Activated naive CD8-positive, alpha-beta T cell treated with anti-CD3 and anti-CD28 coated beads, Interleukin-2, amount 10 ng/mL, durations not matched to agents 7 days and 5 days (primary cell): ENCODE measurements at regions not wholly inside any gene's neighbourhood (a gene's known extent, or its start where the extent isn't known, plus 50 kb on each side); places are given as distances from the start of the nearest gene placed in this dataset.
"Not testable (repeated sequence)": the region's sequence is repeated elsewhere in the genome, so short reads cannot be mapped to it uniquely, and the experiment has no call there.

Experiments used
- ATAC-seq: fragments of 150-1000 bp; cut with Tn5 transposase; one replicate; pipeline ENCODE4 v1.10.0; 2021; ENCODE audit warnings: low read depth, moderate library complexity
- POLR2A ChIA-PET: fragments of 350-600 bp; sonication (Branson Sonifier 250); formaldehyde crosslinking; loops from one replicate; lab custom pipeline; 2021; ENCODE audit warnings: antibody characterized with exemption; lab: Charles Lee
- DNase-seq: peaks from one replicate; pipeline ENCODE4 v3.0.0; 2021
- H3K27ac Mint-ChIP-seq: one replicate; pipeline ENCODE4 v1.8.0; 2022; ENCODE audit warnings: mild to moderate bottlenecking, mixed read lengths
- H3K27me3 Mint-ChIP-seq: one replicate; pipeline ENCODE4 v1.8.0; 2022; ENCODE audit warnings: mild to moderate bottlenecking, moderate library complexity, mixed read lengths
- H3K36me3 Mint-ChIP-seq: one replicate; pipeline ENCODE4 v1.8.0; 2021; ENCODE audit warnings: mild to moderate bottlenecking, mixed read lengths
- H3K4me1 Mint-ChIP-seq: one replicate; pipeline ENCODE4 v1.8.0; 2021; ENCODE audit warnings: mixed read lengths
- H3K4me3 Mint-ChIP-seq: one replicate; pipeline ENCODE4 v1.8.0; 2022; ENCODE audit warnings: mild to moderate bottlenecking, moderate library complexity, mixed read lengths
- H3K9me3 Mint-ChIP-seq: one replicate; pipeline ENCODE4 v1.8.0; 2021; ENCODE audit warnings: mixed read lengths

GRCh38 chr5:97563050-97563657 is 380.1 kb upstream of the RIOK2 start:
- DNase-seq (no peak), ATAC-seq (no peak)
- H3K4me3 Mint-ChIP-seq = no peak overlapping the region
- peaks cover 3% of the 10 kb centered on the region for H3K9me3 Mint-ChIP-seq
- H3K36me3 Mint-ChIP-seq = no peaks in the 10 kb centered on the region
- H3K4me1 Mint-ChIP-seq = no peaks in the 10 kb centered on the region
- H3K27ac Mint-ChIP-seq = no peak overlapping the region
- H3K27me3 Mint-ChIP-seq = no peaks in the 10 kb centered on the region
- POLR2A ChIA-PET = no interaction called here

GRCh38 chr5:97568382-97568781 is 385.3 kb upstream of the RIOK2 start:
- no peaks in the 10 kb centered on the region for H3K36me3 Mint-ChIP-seq
- H3K27ac Mint-ChIP-seq = no peak overlapping the region
- POLR2A ChIA-PET = no interaction called here
- no peak overlapping the region for H3K4me3 Mint-ChIP-seq
- H3K9me3 Mint-ChIP-seq = peaks cover 7% of the 10 kb centered on the region
- no peaks in the 10 kb centered on the region for H3K4me1 Mint-ChIP-seq
- no peak for ATAC-seq
- no peak for DNase-seq
- H3K27me3 Mint-ChIP-seq = no peaks in the 10 kb centered on the region

- Mint-ChIP-seq H3K4me1 (no peaks in the 10 kb centered on the region), H3K4me3 (no peak overlapping the region), H3K9me3 (peaks cover 7% of the 10 kb centered on the region), H3K36me3 (no peaks in the 10 kb centered on the region), H3K27ac (no peak overlapping the region), H3K27me3 (no peaks in the 10 kb centered on the region)
- POLR2A ChIA-PET = no interaction called here
- ATAC-seq (no peak), DNase-seq (no peak)
Observed at GRCh38 chr5:97570242-97570641, 387.2 kb upstream of the RIOK2 start.

- Mint-ChIP-seq H3K4me1 (no peaks in the 10 kb centered on the region), H3K27me3 (no peaks in the 10 kb centered on the region), H3K9me3 (peaks cover 3% of the 10 kb centered on the region), H3K4me3 (no peak overlapping the region), H3K27ac (no peak overlapping the region), H3K36me3 (no peaks in the 10 kb centered on the region)
- ATAC-seq = no peak
- POLR2A ChIA-PET = no interaction called here
- DNase-seq = no peak
Observed at GRCh38 chr5:97575322-97575721, 392.3 kb upstream of the RIOK2 start.

GRCh38 chr5:97576956-97577355 is 393.9 kb upstream of the RIOK2 start:
- Mint-ChIP-seq H3K27me3 (peaks cover 2% of the 10 kb centered on the region), H3K4me3 (no peak overlapping the region), H3K36me3 (no peaks in the 10 kb centered on the region), H3K27ac (no peak overlapping the region), H3K4me1 (no peaks in the 10 kb centered on the region), H3K9me3 (peaks cover 1% of the 10 kb centered on the region)
- POLR2A ChIA-PET = no interaction called here
- DNase-seq = no peak
- no peak for ATAC-seq

GRCh38 chr5:97579977-97580376 is 396.9 kb upstream of the RIOK2 start:
- ATAC-seq, POLR2A ChIA-PET, H3K36me3 Mint-ChIP-seq, H3K4me3 Mint-ChIP-seq, H3K4me1 Mint-ChIP-seq, H3K27me3 Mint-ChIP-seq, DNase-seq, H3K27ac Mint-ChIP-seq, H3K9me3 Mint-ChIP-seq: not testable (repeated sequence)

- Mint-ChIP-seq H3K4me3 (no peak overlapping the region), H3K27me3 (peaks cover 2% of the 10 kb centered on the region), H3K4me1 (no peaks in the 10 kb centered on the region), H3K27ac (no peak overlapping the region), H3K9me3 (no peaks in the 10 kb centered on the region), H3K36me3 (no peaks in the 10 kb centered on the region)
- no peak for DNase-seq
- POLR2A ChIA-PET = no interaction called here
- no peak for ATAC-seq
Observed at GRCh38 chr5:97580746-97581145, 397.7 kb upstream of the RIOK2 start.

- Mint-ChIP-seq H3K4me1 (no peaks in the 10 kb centered on the region), H3K4me3 (no peak overlapping the region), H3K9me3 (peaks cover 4% of the 10 kb centered on the region), H3K27ac (no peak overlapping the region), H3K27me3 (no peaks in the 10 kb centered on the region), H3K36me3 (no peaks in the 10 kb centered on the region)
- POLR2A ChIA-PET = no interaction called here
- ATAC-seq = no peak
- DNase-seq = no peak
Observed at GRCh38 chr5:97591781-97592180, 408.7 kb upstream of the RIOK2 start.

- H3K4me1 Mint-ChIP-seq = no peaks in the 10 kb centered on the region
- ATAC-seq (no peak), DNase-seq (no peak)
- no peak overlapping the region for H3K4me3 Mint-ChIP-seq
- POLR2A ChIA-PET = no interaction called here
- H3K9me3 Mint-ChIP-seq = peaks cover 17% of the 10 kb centered on the region
- H3K27ac Mint-ChIP-seq = no peak overlapping the region
- no peaks in the 10 kb centered on the region for H3K27me3 Mint-ChIP-seq
- H3K36me3 Mint-ChIP-seq = peaks cover 2% of the 10 kb centered on the region
Observed at GRCh38 chr5:97600486-97600885, 417.4 kb upstream of the RIOK2 start.

- Mint-ChIP-seq H3K4me1 (no peaks in the 10 kb centered on the region), H3K27ac (no peak overlapping the region), H3K36me3 (peaks cover 2% of the 10 kb centered on the region), H3K9me3 (peaks cover 15% of the 10 kb centered on the region), H3K4me3 (no peak overlapping the region), H3K27me3 (no peaks in the 10 kb centered on the region)
- no peak for ATAC-seq
- no peak for DNase-seq
- POLR2A ChIA-PET = no interaction called here
Observed at GRCh38 chr5:97601651-97602050, 418.6 kb upstream of the RIOK2 start.

GRCh38 chr5:97606531-97606930 is 423.5 kb upstream of the RIOK2 start:
- peaks cover 4% of the 10 kb centered on the region for H3K9me3 Mint-ChIP-seq
- no peak for ATAC-seq
- no peak overlapping the region for H3K4me3 Mint-ChIP-seq
- POLR2A ChIA-PET = no interaction called here
- no peaks in the 10 kb centered on the region for H3K27me3 Mint-ChIP-seq
- no peak for DNase-seq
- H3K27ac Mint-ChIP-seq = no peak overlapping the region
- no peaks in the 10 kb centered on the region for H3K4me1 Mint-ChIP-seq
- peaks cover 2% of the 10 kb centered on the region for H3K36me3 Mint-ChIP-seq

- Mint-ChIP-seq H3K4me1 (no peaks in the 10 kb centered on the region), H3K27me3 (no peaks in the 10 kb centered on the region), H3K4me3 (no peak overlapping the region), H3K36me3 (no peaks in the 10 kb centered on the region), H3K9me3 (peaks cover 1% of the 10 kb centered on the region), H3K27ac (no peak overlapping the region)
- POLR2A ChIA-PET = no interaction called here
- ATAC-seq (no peak), DNase-seq (no peak)
Observed at GRCh38 chr5:97608501-97608900, 425.5 kb upstream of the RIOK2 start.

- ATAC-seq = no peak
- DNase-seq = no peak
- POLR2A ChIA-PET = no interaction called here
- no peaks in the 10 kb centered on the region for H3K9me3 Mint-ChIP-seq
- H3K27me3 Mint-ChIP-seq = no peaks in the 10 kb centered on the region
- H3K4me3 Mint-ChIP-seq = no peak overlapping the region
- H3K36me3 Mint-ChIP-seq = no peaks in the 10 kb centered on the region
- H3K4me1 Mint-ChIP-seq = no peaks in the 10 kb centered on the region
- no peak overlapping the region for H3K27ac Mint-ChIP-seq
Observed at GRCh38 chr5:97618721-97619120, 435.7 kb upstream of the RIOK2 start.

- Mint-ChIP-seq H3K9me3 (no peaks in the 10 kb centered on the region), H3K36me3 (no peaks in the 10 kb centered on the region), H3K4me1 (no peaks in the 10 kb centered on the region), H3K4me3 (no peak overlapping the region), H3K27ac (no peak overlapping the region), H3K27me3 (no peaks in the 10 kb centered on the region)
- ATAC-seq (no peak), DNase-seq (no peak)
- POLR2A ChIA-PET = no interaction called here
Observed at GRCh38 chr5:97623441-97623840, 440.4 kb upstream of the RIOK2 start.

- no peak overlapping the region for H3K4me3 Mint-ChIP-seq
Observed at GRCh38 chr5:97624886-97625285, 441.8 kb upstream of the RIOK2 start.

More at GRCh38 chr5:97624886-97625285, 441.8 kb upstream of the RIOK2 start:
- POLR2A ChIA-PET = no interaction called here
- H3K9me3 Mint-ChIP-seq = no peaks in the 10 kb centered on the region
- H3K36me3 Mint-ChIP-seq = no peaks in the 10 kb centered on the region
- H3K27me3 Mint-ChIP-seq = no peaks in the 10 kb centered on the region
- no peaks in the 10 kb centered on the region for H3K4me1 Mint-ChIP-seq
- no peak overlapping the region for H3K27ac Mint-ChIP-seq
- no peak for ATAC-seq
- no peak for DNase-seq
